Colon (tissue), 2 donors: ENCODE measurements at regions not wholly inside any gene's neighbourhood (a gene's known extent, or its start where the extent isn't known, plus 50 kb on each side); places are given as distances from the start of the nearest gene placed in this dataset.

ENCODE experiments used
- FAIRE-seq: peaks from 2 replicates; lab custom pipeline; 2012; peaks lifted over from hg19 to GRCh38; lab: Jason Lieb, UNC
- donor health status: control.
- donor health status: control.

- no peak for FAIRE-seq
These were observed 74.7 kb downstream of the LPAR4 start for GRCh38 chrX:78822157-78822690.

GRCh38 chrX:78831523-78831922 is 84.0 kb downstream of the LPAR4 start:
- no peak for FAIRE-seq

GRCh38 chrX:78838709-78839108 is 91.2 kb downstream of the LPAR4 start:
- no peak for FAIRE-seq

- FAIRE-seq: no peak
These were observed 92.2 kb downstream of the LPAR4 start for GRCh38 chrX:78839711-78840110.

- FAIRE-seq: peak; percentile 96
These were observed 96.7 kb downstream of the LPAR4 start for GRCh38 chrX:78844218-78844617.

- FAIRE-seq: peak; percentile 66
These were observed 63.9 kb upstream of the P2RY10 start for GRCh38 chrX:78881248-78881647.

GRCh38 chrX:78886550-78886949 is 58.6 kb upstream of the P2RY10 start:
- FAIRE-seq: no peak
